Upper lobe of left lung (tissue), 6 donors: ENCODE measurements at regions not wholly inside any gene's neighbourhood (a gene's known extent, or its start where the extent isn't known, plus 50 kb on each side); places are given as distances from the start of the nearest gene placed in this dataset.

Source experiments
- ATAC-seq, 2 donors: fragments of 200-7000 bp; cut with Tn5 transposase; one replicate each; pipeline ENCODE4 v1.9.1; 2022; ENCODE audit warnings: mild to moderate bottlenecking in 2 of 2, moderate library complexity in 2 of 2; ENCODE audit not compliant: low FRiP score in 2 of 2
- DNase-seq, 2 donors: peaks; one replicate each; pipeline ENCODE4 v3.0.0-alpha.2; 2019 to 2020
- H3K27ac ChIP-seq, 4 donors: fragments of 200-600 bp; sonication (generic); one replicate each; pipeline ENCODE4 v1.5.1; 2016 to 2019
- H3K27me3 ChIP-seq, 4 donors: fragments of 200-600 bp; sonication (generic); one replicate each; pipeline ENCODE4 v1.5.1; 2017 to 2019
- H3K36me3 ChIP-seq, 4 donors: fragments of 200-600 bp; sonication (generic); one replicate each; pipeline ENCODE4 v1.5.1; 2016 to 2019
- H3K4me1 ChIP-seq, 4 donors: fragments of 200-600 bp; sonication (generic); one replicate each; pipeline ENCODE4 v1.5.1; 2018 to 2019
- H3K4me3 ChIP-seq, 4 donors: fragments of 200-600 bp; sonication (generic); one replicate each; pipeline ENCODE4 v1.5.1; 2017 to 2019; ENCODE audit warnings: mild to moderate bottlenecking in 2 of 4, moderate library complexity in 1 of 4
- H3K9me3 ChIP-seq, 4 donors: fragments of 200-600 bp; sonication (generic); one replicate each; pipeline ENCODE4 v1.5.1; 2018 to 2019
- CTCF ChIP-seq, 6 experiments: fragments of 450-650 bp in 4 of 6; fragments of 200-600 bp in 2 of 6; sonication (generic) in 2 of 6; IDR thresholded peaks; one replicate each; pipeline ENCODE4 v1.5.1; 2016 to 2019; ENCODE audit warnings: antibody characterized with exemption in 6 of 6
- EP300 ChIP-seq, 4 donors: sonication (generic); formaldehyde crosslinking; IDR thresholded peaks; one replicate each; pipeline ENCODE4 v1.5.1; 2017; ENCODE audit warnings: antibody characterized with exemption in 4 of 4, control low read depth in 2 of 4
- POLR2A ChIP-seq, 4 donors: fragments of 450-650 bp; IDR thresholded peaks; one replicate each; pipeline ENCODE4 v1.5.1; 2016 to 2017; ENCODE audit warnings: antibody characterized with exemption in 4 of 4, mild to moderate bottlenecking in 2 of 4
- POLR2AphosphoS5 ChIP-seq, 2 donors: sonication (generic); formaldehyde crosslinking; IDR thresholded peaks; one replicate each; pipeline ENCODE4 v1.5.1; 2017; ENCODE audit warnings: antibody characterized with exemption in 2 of 2
- WGBS, 2 donors: methylation state at CpG; one replicate each; pipeline ENCODE4 v1.1.5; 2017 to 2018; 5-methylcytosine and 5-hydroxymethylcytosine counted together
- donor health status: DM: no; HTN: no; CAD: no; lungs with moderate emphysema.
- donor health status: DM: no; HTN: yes; CAD: no; lungs with severe emphysema.

- Histone ChIP-seq H3K36me3 (no peaks in the 10 kb centered on the region), H3K9me3 (no peaks in the 10 kb centered on the region), H3K4me3 (no peak overlapping the region), H3K4me1 (no peaks in the 10 kb centered on the region), H3K27ac (no peak overlapping the region), H3K27me3 (no peaks in the 10 kb centered on the region)
- no peak for DNase-seq
- TF ChIP-seq POLR2AphosphoS5 (IDR thresholded peaks at IDR 0.05), result no peak
- no peak for TF ChIP-seq POLR2A (IDR thresholded peaks at IDR 0.05)
- no peak for TF ChIP-seq CTCF (IDR thresholded peaks at IDR 0.05)
- TF ChIP-seq EP300 (IDR thresholded peaks at IDR 0.05), result no peak
- WGBS, 2 donors, result 61 to 67% methylated on average over 1 of the region's 1 CpG
- ATAC-seq, result no peak
Observed at GRCh38 chr6:10203651-10204050, 211.2 kb downstream of the TFAP2A start.

GRCh38 chr6:10202581-10202980, 212.3 kb downstream of the TFAP2A start:
- H3K36me3 ChIP-seq, result no peaks in the 10 kb centered on the region
- ATAC-seq (no peak), DNase-seq (no peak)
- TF ChIP-seq POLR2A (IDR thresholded peaks at IDR 0.05), result no peak
- no peak for TF ChIP-seq POLR2AphosphoS5 (IDR thresholded peaks at IDR 0.05)
- TF ChIP-seq EP300 (IDR thresholded peaks at IDR 0.05), result no peak
- no peaks in the 10 kb centered on the region for H3K9me3 ChIP-seq
- no peaks in the 10 kb centered on the region for H3K4me1 ChIP-seq
- WGBS, 2 donors, result 90 to 100% methylated on average over 2 to 3 of the region's 3 CpGs
- no peaks in the 10 kb centered on the region for H3K27me3 ChIP-seq
- H3K4me3 ChIP-seq, result no peak overlapping the region
- H3K27ac ChIP-seq, result no peak overlapping the region

- 81 to 87% methylated on average over 8 of the region's 8 CpGs for WGBS, 2 donors
- Histone ChIP-seq H3K4me1 (no peaks in the 10 kb centered on the region), H3K36me3 (no peaks in the 10 kb centered on the region), H3K4me3 (no peak overlapping the region), H3K9me3 (no peaks in the 10 kb centered on the region), H3K27me3 (no peaks in the 10 kb centered on the region), H3K27ac (no peak overlapping the region)
- TF ChIP-seq POLR2A (IDR thresholded peaks at IDR 0.05), result no peak
- TF ChIP-seq POLR2AphosphoS5 (IDR thresholded peaks at IDR 0.05), result no peak
- no peak for TF ChIP-seq EP300 (IDR thresholded peaks at IDR 0.05)
- TF ChIP-seq CTCF (IDR thresholded peaks at IDR 0.05), result no peak
- no peak for ATAC-seq
- DNase-seq, result no peak
Observed at GRCh38 chr6:10201606-10202510, 213.0 kb downstream of the TFAP2A start.

GRCh38 chr6:10196090-10196489, 218.8 kb downstream of the TFAP2A start:
- WGBS, 2 donors, result 80 to 81% methylated on average over 5 of the region's 5 CpGs
- H3K4me3 ChIP-seq, result no peak overlapping the region
- no peaks in the 10 kb centered on the region for H3K4me1 ChIP-seq
- no peaks in the 10 kb centered on the region for H3K36me3 ChIP-seq
- ATAC-seq, result no peak
- H3K27me3 ChIP-seq, result no peaks in the 10 kb centered on the region
- no peak for DNase-seq
- no peak for TF ChIP-seq POLR2AphosphoS5 (IDR thresholded peaks at IDR 0.05)
- no peak for TF ChIP-seq CTCF (IDR thresholded peaks at IDR 0.05)
- TF ChIP-seq EP300 (IDR thresholded peaks at IDR 0.05), result no peak
- no peak for TF ChIP-seq POLR2A (IDR thresholded peaks at IDR 0.05)
- no peak overlapping the region for H3K27ac ChIP-seq
- H3K9me3 ChIP-seq, result no peaks in the 10 kb centered on the region

- Histone ChIP-seq H3K36me3 (no peaks in the 10 kb centered on the region), H3K9me3 (no peaks in the 10 kb centered on the region), H3K4me3 (no peak overlapping the region), H3K4me1 (no peaks in the 10 kb centered on the region), H3K27ac (no peak overlapping the region), H3K27me3 (no peaks in the 10 kb centered on the region)
- WGBS, 2 donors, result 83 to 84% methylated on average over 5 of the region's 5 CpGs
- DNase-seq, result no peak
- ATAC-seq, result no peak
- TF ChIP-seq CTCF (IDR thresholded peaks at IDR 0.05), result no peak
- no peak for TF ChIP-seq POLR2A (IDR thresholded peaks at IDR 0.05)
- TF ChIP-seq EP300 (IDR thresholded peaks at IDR 0.05), result no peak
- no peak for TF ChIP-seq POLR2AphosphoS5 (IDR thresholded peaks at IDR 0.05)
Observed at GRCh38 chr6:10194816-10195672, 219.8 kb downstream of the TFAP2A start.
